ENCODE measurements at regions not wholly inside any gene's neighbourhood (a gene's known extent, or its start where the extent isn't known, plus 50 kb on each side); places are given as distances from the start of the nearest gene placed in this dataset.
"Not testable (repeated sequence)": the region's sequence is repeated elsewhere in the genome, so short reads cannot be mapped to it uniquely, and the experiment has no call there.

GRCh38 chr4:187070740-187071139 lies 347.1 kb upstream of the FAT1 start:
- no peak for DNase-seq

GRCh38 chr4:187071946-187072600 lies 348.4 kb upstream of the FAT1 start:
- peak; percentile 10 for DNase-seq

- DNase-seq = no peak
Observed at GRCh38 chr4:187073820-187074219, 350.2 kb upstream of the FAT1 start.

GRCh38 chr4:187075514-187075913 lies 351.9 kb upstream of the FAT1 start:
- peak; percentile 74 for DNase-seq

- DNase-seq = no peak
Observed at GRCh38 chr4:187077744-187078401, 354.2 kb upstream of the FAT1 start.

GRCh38 chr4:187084701-187085100 lies 361.0 kb upstream of the FAT1 start:
- DNase-seq = peak; percentile 13

GRCh38 chr4:187085339-187085738 lies 361.7 kb upstream of the FAT1 start:
- DNase-seq = no peak

GRCh38 chr4:187086151-187086550 lies 362.5 kb upstream of the FAT1 start:
- no peak for DNase-seq

- DNase-seq = no peak
Observed at GRCh38 chr4:187088070-187088799, 364.6 kb upstream of the FAT1 start.

GRCh38 chr4:187090401-187090800 lies 366.7 kb upstream of the FAT1 start:
- peak; percentile 7 for DNase-seq

GRCh38 chr4:187090832-187091231 lies 367.2 kb upstream of the FAT1 start:
- not testable (repeated sequence) for DNase-seq

GRCh38 chr4:187094144-187094543 lies 370.5 kb upstream of the FAT1 start:
- DNase-seq = no peak

GRCh38 chr4:187098429-187098828 lies 374.8 kb upstream of the FAT1 start:
- DNase-seq = no peak

- DNase-seq = no peak
Observed at GRCh38 chr4:187103351-187103750, 379.7 kb upstream of the FAT1 start.

- DNase-seq = no peak
Observed at GRCh38 chr4:187108845-187109244, 385.2 kb upstream of the FAT1 start.

- no peak for DNase-seq
Observed at GRCh38 chr4:187109636-187110035, 386.0 kb upstream of the FAT1 start.

- DNase-seq = no peak
Observed at GRCh38 chr4:187118166-187118565, 394.5 kb upstream of the FAT1 start.

- peak; percentile 37 for DNase-seq
Observed at GRCh38 chr4:187118602-187119120, 395.0 kb upstream of the FAT1 start.

GRCh38 chr4:187124331-187124730 lies 400.7 kb upstream of the FAT1 start:
- DNase-seq = no peak

GRCh38 chr4:187125062-187125461 lies 401.4 kb upstream of the FAT1 start:
- no peak for DNase-seq

- DNase-seq = no peak
Observed at GRCh38 chr4:187127456-187127855, 403.8 kb upstream of the FAT1 start.

GRCh38 chr4:187128222-187128621 lies 404.6 kb upstream of the FAT1 start:
- DNase-seq = peak; percentile 77

- DNase-seq = peak; percentile 67
Observed at GRCh38 chr4:187128976-187129375, 405.3 kb upstream of the FAT1 start.

- peak; percentile 28 for DNase-seq
Observed at GRCh38 chr4:187131826-187132225, 408.2 kb upstream of the FAT1 start.
